Heart left ventricle (tissue), 13 donors: ENCODE measurements at regions not wholly inside any gene's neighbourhood (a gene's known extent, or its start where the extent isn't known, plus 50 kb on each side); places are given as distances from the start of the nearest gene placed in this dataset.

ENCODE experiments used
- CTCF ChIP-seq, 12 donors: fragments of 200-600 bp; sonication (generic) in 4 of 12; IDR thresholded peaks; one replicate each; pipeline versions ENCODE4 v1.5.0 to v1.8.0; 2018 to 2022; ENCODE audit warnings: antibody characterized with exemption in 12 of 12, mild to moderate bottlenecking in 5 of 12
- POLR2A ChIP-seq, 2 donors: fragments of 450-650 bp; IDR thresholded peaks; one replicate each; pipeline ENCODE4 v1.6.1; 2017; ENCODE audit warnings: antibody characterized with exemption in 2 of 2, mild to moderate bottlenecking in 2 of 2, moderate library complexity in 2 of 2
- donor health status: ischemic (EF 13 %, LVEDD 7.1; RV severe dilation, severe dysfunction).
- donor health status: DM: no; HTN: yes; CAD: no.
- donor health status: DM: no; HTN: no; CAD: no.
- donor health status: ischemic (EF 25% LVEDD 6.9; RV normal size, moderate dysfunction).
- donor health status: ischemic (EF 25% LVEDD 5.7; RV mildly dilated, moderate dysfunction).
- donor health status: ischemic (EF 35%, LVEDD 5.7; RV mildly dilated, moderate dysfunction).
- donor health status: nonischemic (EF 11% LVEDD 7.7; RV severe dilation, severe dysfunction).
- donor health status: DM: yes; HTN: yes; CAD: no.
- donor health status: PGD.
- donor health status: ischemic (EF 29% LVEDD 5.4; RV normal size, mild dysfunction).
- donor health status: nonischemic (EF 23%, LVEDD 6.1; RV moderate dilation, normal function).

- TF ChIP-seq CTCF (IDR thresholded peaks at IDR 0.05) (no peak), POLR2A (IDR thresholded peaks at IDR 0.05) (no peak)
These were observed 424.4 kb downstream of the DAD1 start for GRCh38 chr14:22164616-22165015.
